Esophagus squamous epithelium (tissue), 5 donors: ENCODE measurements at regions not wholly inside any gene's neighbourhood (a gene's known extent, or its start where the extent isn't known, plus 50 kb on each side); places are given as distances from the start of the nearest gene placed in this dataset.
"Not testable (repeated sequence)": the region's sequence is repeated elsewhere in the genome, so short reads cannot be mapped to it uniquely, and the experiment has no call there.

Experiments used
- DNase-seq: peaks from one replicate; lab custom pipeline; 2025; lab: John Stamatoyannopoulos, UW
- H3K27ac ChIP-seq, 4 donors: fragments of 200-600 bp; sonication (generic); one replicate each; pipeline ENCODE4 v1.5.1; 2016 to 2019; ENCODE audit warnings: mild to moderate bottlenecking in 1 of 4
- H3K27me3 ChIP-seq, 4 donors: fragments of 200-600 bp; sonication (generic); 1 replicate in 3 of 4; 2 replicates in 1 of 4; pipeline versions ENCODE4 v1.5.1 to v1.6.0; 2017 to 2021; ENCODE audit warnings: antibody characterized with exemption in 1 of 4
- H3K36me3 ChIP-seq, 3 donors: fragments of 200-600 bp; sonication (generic); one replicate each; pipeline ENCODE4 v1.5.1; 2016 to 2019
- H3K4me1 ChIP-seq, 3 donors: fragments of 200-600 bp; sonication (generic); one replicate each; pipeline ENCODE4 v1.5.1; 2017 to 2019
- H3K4me3 ChIP-seq, 4 donors: fragments of 200-600 bp; sonication (generic); 1 replicate in 3 of 4; 2 replicates in 1 of 4; pipeline ENCODE4 v1.5.1; 2016 to 2019; ENCODE audit warnings: mild to moderate bottlenecking in 2 of 4, moderate library complexity in 1 of 4
- H3K9me3 ChIP-seq, 3 donors: fragments of 200-600 bp; sonication (generic); one replicate each; pipeline ENCODE4 v1.5.1; 2016 to 2019
- POLR2A ChIP-seq, 4 donors: fragments of 450-650 bp; IDR thresholded peaks; one replicate each; pipeline ENCODE4 v1.6.1; 2017; ENCODE audit warnings: antibody characterized with exemption in 4 of 4, mild to moderate bottlenecking in 4 of 4, moderate library complexity in 3 of 4
- WGBS, 2 donors: methylation state at CpG; one replicate each; pipeline ENCODE4 v1.1.5; 2018; 5-methylcytosine and 5-hydroxymethylcytosine counted together
- intact Hi-C: fragments of 100-400 bp; cut with DNase I; formaldehyde crosslinking; loops from one replicate; pipeline ENCODE4 v1.15.0; 2022
- TF ChIP-seq, protein P1 (sequence below), 6 experiments: fragments of 450-650 bp in 4 of 6; fragments of 200-600 bp in 2 of 6; sonication (generic) in 2 of 6; IDR thresholded peaks; one replicate each; pipeline ENCODE4 v1.5.1; 2016 to 2019; ENCODE audit warnings: antibody characterized with exemption in 6 of 6, mild to moderate bottlenecking in 4 of 6, moderate library complexity in 4 of 6
- donor health status: DM: yes; HTN: yes; CAD: no.

- DNase-seq, result no peak
- TF ChIP-seq, protein P1, sequence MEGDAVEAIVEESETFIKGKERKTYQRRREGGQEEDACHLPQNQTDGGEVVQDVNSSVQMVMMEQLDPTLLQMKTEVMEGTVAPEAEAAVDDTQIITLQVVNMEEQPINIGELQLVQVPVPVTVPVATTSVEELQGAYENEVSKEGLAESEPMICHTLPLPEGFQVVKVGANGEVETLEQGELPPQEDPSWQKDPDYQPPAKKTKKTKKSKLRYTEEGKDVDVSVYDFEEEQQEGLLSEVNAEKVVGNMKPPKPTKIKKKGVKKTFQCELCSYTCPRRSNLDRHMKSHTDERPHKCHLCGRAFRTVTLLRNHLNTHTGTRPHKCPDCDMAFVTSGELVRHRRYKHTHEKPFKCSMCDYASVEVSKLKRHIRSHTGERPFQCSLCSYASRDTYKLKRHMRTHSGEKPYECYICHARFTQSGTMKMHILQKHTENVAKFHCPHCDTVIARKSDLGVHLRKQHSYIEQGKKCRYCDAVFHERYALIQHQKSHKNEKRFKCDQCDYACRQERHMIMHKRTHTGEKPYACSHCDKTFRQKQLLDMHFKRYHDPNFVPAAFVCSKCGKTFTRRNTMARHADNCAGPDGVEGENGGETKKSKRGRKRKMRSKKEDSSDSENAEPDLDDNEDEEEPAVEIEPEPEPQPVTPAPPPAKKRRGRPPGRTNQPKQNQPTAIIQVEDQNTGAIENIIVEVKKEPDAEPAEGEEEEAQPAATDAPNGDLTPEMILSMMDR (IDR thresholded peaks at IDR 0.05), result no peak
- TF ChIP-seq POLR2A (IDR thresholded peaks at IDR 0.05), result no peak
- intact Hi-C loops, result no loop called here
- 76 to 78% methylated on average over 5 of the region's 5 CpGs for WGBS, 2 donors
- peaks cover 0 to 14% (median 7%) of the 10 kb centered on the region in 3 donors for H3K9me3 ChIP-seq
- no peaks in the 10 kb centered on the region for H3K36me3 ChIP-seq
- H3K27ac ChIP-seq, result no peak overlapping the region
- no peaks in the 10 kb centered on the region for H3K27me3 ChIP-seq
- peaks cover 0 to 6% (median 0%) of the 10 kb centered on the region in 3 donors for H3K4me1 ChIP-seq
- H3K4me3 ChIP-seq, result no peak overlapping the region
Measured at GRCh38 chr4:187903106-187903505, 92.5 kb upstream of the ZFP42 start.

DNA sequence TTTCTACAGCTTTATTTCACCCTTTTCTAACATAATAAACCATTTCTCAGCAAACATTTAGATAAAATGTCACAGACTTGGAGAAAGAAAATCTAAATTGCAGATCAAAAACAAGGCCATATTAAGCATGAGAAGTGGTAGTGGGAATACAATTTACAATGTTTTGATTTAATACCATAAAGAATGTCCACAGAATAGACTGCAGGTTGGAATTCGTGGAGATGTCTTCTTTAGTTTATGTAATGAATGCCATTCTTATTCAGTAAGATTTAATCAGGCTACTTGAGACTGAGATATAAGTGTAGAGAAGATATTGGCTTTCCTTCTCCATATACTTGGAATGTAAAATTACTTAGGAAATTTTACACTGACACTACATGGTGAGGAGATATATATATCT, 91.9 kb upstream of the ZFP42 start:
- intact Hi-C loops, result no loop called here
- TF ChIP-seq, protein P1 (IDR thresholded peaks at IDR 0.05), result no peak
- TF ChIP-seq POLR2A (IDR thresholded peaks at IDR 0.05), result no peak
- no peak for DNase-seq
- Histone ChIP-seq H3K9me3 (peaks cover 0 to 14% (median 7%) of the 10 kb centered on the region in 3 donors), H3K4me3 (no peak overlapping the region), H3K36me3 (no peaks in the 10 kb centered on the region), H3K27me3 (no peaks in the 10 kb centered on the region), H3K27ac (no peak overlapping the region), H3K4me1 (peaks cover 0 to 12% (median 0%) of the 10 kb centered on the region in 3 donors)
- WGBS, 2 donors, result 26 to 32% methylated on average over 1 of the region's 1 CpG

GRCh38 chr4:187908079-187908561, 87.5 kb upstream of the ZFP42 start:
- TF ChIP-seq, protein P1 (IDR thresholded peaks at IDR 0.05), result no peak
- TF ChIP-seq POLR2A (IDR thresholded peaks at IDR 0.05), result no peak
- no peak overlapping the region for H3K27ac ChIP-seq
- DNase-seq, result no peak
- intact Hi-C loops, result no loop called here
- no peaks in the 10 kb centered on the region for H3K36me3 ChIP-seq
- H3K27me3 ChIP-seq, result no peaks in the 10 kb centered on the region
- no peak overlapping the region for H3K4me3 ChIP-seq
- H3K9me3 ChIP-seq, result no peaks in the 10 kb centered on the region
- H3K4me1 ChIP-seq, result peaks cover 0 to 12% (median 0%) of the 10 kb centered on the region in 3 donors
- WGBS, 2 donors, result 26 to 27% methylated on average over 6 of the region's 6 CpGs

DNA sequence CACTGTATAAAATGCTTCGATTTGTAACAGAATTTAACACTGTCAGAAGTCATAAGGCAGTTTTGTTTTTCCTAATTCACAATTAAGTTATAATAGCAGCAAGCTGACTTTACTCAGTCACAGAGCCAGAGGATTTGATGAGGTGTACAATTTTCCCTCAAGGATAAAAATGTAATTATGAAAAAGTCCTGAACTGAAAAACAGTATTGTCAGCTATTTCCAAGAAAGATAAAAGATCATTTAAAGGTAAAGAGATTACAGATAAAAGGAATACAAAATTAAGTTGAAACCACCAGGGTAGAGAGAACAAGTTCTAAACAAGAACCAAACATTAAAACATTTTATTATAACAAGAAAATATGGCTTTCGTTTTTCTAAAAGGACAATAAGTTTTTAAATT, 86.8 kb upstream of the ZFP42 start:
- TF ChIP-seq POLR2A (IDR thresholded peaks at IDR 0.05), result no peak
- TF ChIP-seq, protein P1 (IDR thresholded peaks at IDR 0.05), result no peak
- peaks cover 0 to 12% (median 0%) of the 10 kb centered on the region in 3 donors for H3K4me1 ChIP-seq
- intact Hi-C loops, result no loop called here
- H3K4me3 ChIP-seq, result no peak overlapping the region
- H3K9me3 ChIP-seq, result no peaks in the 10 kb centered on the region
- 36 to 44% methylated on average over 2 of the region's 2 CpGs for WGBS, 2 donors
- H3K27me3 ChIP-seq, result no peaks in the 10 kb centered on the region
- DNase-seq, result no peak
- no peak overlapping the region for H3K27ac ChIP-seq
- no peaks in the 10 kb centered on the region for H3K36me3 ChIP-seq

- 68 to 72% methylated on average over 4 of the region's 4 CpGs for WGBS, 2 donors
- Histone ChIP-seq H3K4me3 (no peak overlapping the region), H3K27ac (no peak overlapping the region), H3K9me3 (no peaks in the 10 kb centered on the region), H3K36me3 (no peaks in the 10 kb centered on the region), H3K27me3 (no peaks in the 10 kb centered on the region), H3K4me1 (peaks cover 0 to 12% (median 0%) of the 10 kb centered on the region in 3 donors)
- intact Hi-C loops, result no loop called here
- TF ChIP-seq, protein P1 (IDR thresholded peaks at IDR 0.05), result no peak
- TF ChIP-seq POLR2A (IDR thresholded peaks at IDR 0.05), result no peak
- DNase-seq, result no peak
Measured at GRCh38 chr4:187910741-187911140, 84.8 kb upstream of the ZFP42 start.

DNA sequence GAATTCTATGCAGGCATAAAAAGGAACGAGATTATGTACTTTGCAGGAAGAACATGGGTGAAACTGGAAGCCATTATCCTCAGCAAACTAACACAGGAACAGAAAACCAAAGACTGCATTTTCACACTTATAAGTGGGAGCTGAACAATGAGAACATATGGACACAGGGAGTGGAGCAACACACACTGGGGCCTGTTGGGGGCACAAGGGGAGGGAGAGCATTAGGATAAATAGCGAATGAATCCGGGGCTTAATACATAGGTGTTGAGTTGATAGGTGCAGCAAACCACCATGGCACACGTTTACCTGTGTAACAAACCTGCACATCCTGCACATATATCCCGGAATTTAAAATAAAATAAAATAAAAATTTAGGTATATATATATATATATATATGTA, 80.2 kb upstream of the ZFP42 start:
- H3K27ac ChIP-seq, DNase-seq, H3K4me1 ChIP-seq, H3K9me3 ChIP-seq, H3K27me3 ChIP-seq, intact Hi-C loops, H3K36me3 ChIP-seq, H3K4me3 ChIP-seq: not testable (repeated sequence)
- 84 to 85% methylated on average over 5 of the region's 5 CpGs for WGBS, 2 donors
